ENCODE measurements at regions not wholly inside any gene's neighbourhood (a gene's known extent, or its start where the extent isn't known, plus 50 kb on each side); places are given as distances from the start of the nearest gene placed in this dataset.

DNA sequence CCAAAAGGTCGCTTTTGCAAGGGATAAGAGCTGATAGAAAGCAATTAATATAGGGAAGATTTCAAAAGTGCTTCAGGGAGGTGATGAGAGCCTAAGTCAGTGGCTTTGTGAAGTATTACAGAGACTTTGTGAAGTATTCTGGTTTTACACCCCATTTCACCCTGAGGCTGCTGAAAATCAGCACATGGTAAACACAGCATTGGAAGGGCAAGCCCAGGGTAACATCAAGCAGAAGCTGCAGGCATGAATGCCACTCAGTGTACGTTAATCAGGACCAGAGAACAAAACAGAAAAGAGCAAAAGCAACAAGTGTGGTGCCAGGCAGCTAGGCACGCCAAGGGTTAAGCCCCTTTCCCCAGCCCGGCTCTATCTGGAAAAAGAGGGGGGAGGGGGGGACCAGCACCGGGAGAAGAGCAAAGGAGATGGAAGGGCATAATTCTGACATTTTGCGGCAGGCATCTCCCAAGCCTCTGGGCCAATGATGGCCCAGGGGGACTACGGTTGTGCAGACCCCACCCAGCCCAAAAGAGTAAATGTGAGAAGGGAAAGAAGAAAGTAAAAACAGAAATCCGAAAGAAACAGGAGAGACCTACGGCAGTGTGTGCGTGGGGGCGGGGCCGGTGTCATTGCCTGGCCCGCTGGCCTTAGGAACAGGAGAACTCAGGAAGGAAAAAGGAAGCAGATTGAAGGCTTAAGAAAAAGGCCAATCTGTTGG, 58.9 kb downstream of the DHRS2 start:
- no peak for TF ChIP-seq CTCF (IDR thresholded peaks at IDR 0.05; ENCODE audit: low read depth, low read length)
- DNase-seq (ENCODE audit: extremely low read depth, low read depth), result no peak

GRCh38 chr14:23695664-23695999, 59.5 kb downstream of the DHRS2 start:
- no peak for DNase-seq (ENCODE audit: extremely low read depth, low read depth)
- no peak for TF ChIP-seq CTCF (IDR thresholded peaks at IDR 0.05; ENCODE audit: low read depth, low read length)

DNA sequence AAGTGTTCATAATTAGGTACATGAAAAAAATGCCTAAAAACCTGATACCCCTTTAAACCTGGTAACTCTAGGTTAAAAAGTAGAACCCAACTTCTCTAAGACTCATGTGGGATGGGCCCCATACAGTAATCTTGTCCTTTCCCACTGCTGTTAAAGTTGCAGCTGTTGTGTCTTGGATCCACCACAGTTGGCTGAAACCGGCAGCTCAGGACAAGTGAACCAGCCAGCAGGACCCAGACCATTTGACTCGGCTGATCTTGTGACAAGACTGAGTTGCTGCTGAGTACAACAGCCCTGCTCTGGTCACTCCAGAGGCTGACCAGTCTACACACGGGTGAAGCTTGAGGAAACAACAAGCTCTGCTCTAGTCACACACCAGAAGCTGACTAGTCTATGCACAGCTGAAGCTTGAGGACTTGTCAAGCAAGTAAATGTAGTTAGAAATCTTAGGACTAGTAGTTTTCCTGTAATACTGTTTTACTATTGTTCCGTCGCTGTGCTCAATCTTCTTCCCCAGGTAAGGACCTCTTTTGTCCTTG, 60.6 kb downstream of the DHRS2 start:
- DNase-seq (ENCODE audit: extremely low read depth, low read depth), result no peak
- no peak for TF ChIP-seq CTCF (IDR thresholded peaks at IDR 0.05; ENCODE audit: low read depth, low read length)

DNA sequence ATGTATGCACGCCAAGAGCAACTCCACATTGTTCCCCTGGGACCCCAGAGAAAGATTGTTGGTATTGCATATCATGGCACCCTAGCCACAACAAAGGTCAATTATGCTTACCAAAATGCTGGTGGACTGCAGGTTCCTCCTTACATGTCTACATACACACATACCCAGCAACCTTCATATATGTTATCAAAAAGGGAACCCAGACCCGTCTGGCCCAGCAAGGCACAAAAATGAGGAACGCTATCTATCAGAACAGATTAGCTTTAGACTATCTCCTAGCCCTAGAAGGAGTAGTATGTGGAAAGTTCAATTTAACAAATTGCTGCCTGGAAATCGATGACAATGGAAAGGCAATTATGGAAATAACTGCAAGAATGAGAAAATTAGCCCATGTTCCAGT, 61.5 kb downstream of the DHRS2 start:
- no peak for DNase-seq (ENCODE audit: extremely low read depth, low read depth)
- no peak for TF ChIP-seq CTCF (IDR thresholded peaks at IDR 0.05; ENCODE audit: low read depth, low read length)

DNA sequence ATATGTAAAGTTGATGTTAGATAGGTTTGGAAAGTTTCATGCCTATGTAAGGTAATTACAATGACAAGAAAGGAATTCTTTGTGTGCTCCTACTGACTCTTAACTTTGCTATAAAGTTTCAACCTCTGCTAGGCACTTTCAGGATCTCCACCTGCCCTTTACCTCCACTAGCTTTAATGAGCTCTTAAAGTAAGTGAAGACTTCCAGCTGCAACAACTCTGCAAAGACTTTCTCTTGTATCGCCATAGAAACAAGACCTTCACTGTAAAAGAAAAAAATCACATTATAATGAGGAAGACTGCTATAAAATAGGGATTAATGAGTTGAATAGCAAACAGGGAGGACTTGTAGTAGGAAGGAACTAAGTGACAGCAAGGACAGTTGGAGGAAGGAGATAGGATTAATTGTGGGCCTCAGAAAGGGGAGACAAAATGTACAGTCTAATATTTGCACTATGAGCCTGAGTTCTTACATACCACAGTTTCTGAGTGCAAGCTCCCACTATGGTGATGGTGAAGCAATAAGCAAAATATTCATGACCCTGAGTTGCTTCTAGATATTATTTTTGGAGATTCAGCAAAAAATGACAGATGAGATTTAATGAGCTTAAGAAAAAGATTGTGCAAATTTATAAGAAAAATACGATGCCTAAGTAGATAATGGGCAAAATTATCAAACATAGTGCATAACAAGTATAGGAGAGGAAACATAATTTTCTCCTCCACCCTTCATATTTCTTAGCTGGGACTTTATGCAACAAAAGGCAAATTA, 66.7 kb downstream of the DHRS2 start:
- no peak for DNase-seq (ENCODE audit: extremely low read depth, low read depth)
- no peak for TF ChIP-seq CTCF (IDR thresholded peaks at IDR 0.05; ENCODE audit: low read depth, low read length)

GRCh38 chr14:23704890-23705289, 68.7 kb downstream of the DHRS2 start:
- DNase-seq (ENCODE audit: extremely low read depth, low read depth), result no peak
- TF ChIP-seq CTCF (IDR thresholded peaks at IDR 0.05; ENCODE audit: low read depth, low read length), result no peak

- no peak for DNase-seq (ENCODE audit: extremely low read depth, low read depth)
- TF ChIP-seq CTCF (IDR thresholded peaks at IDR 0.05; ENCODE audit: low read depth, low read length), result no peak
Observed at GRCh38 chr14:23707415-23707814, 71.3 kb downstream of the DHRS2 start.
